Bronchial epithelial cell (primary cell): ENCODE measurements at regions not wholly inside any gene's neighbourhood (a gene's known extent, or its start where the extent isn't known, plus 50 kb on each side); places are given as distances from the start of the nearest gene placed in this dataset.

Experiments used
- DNase-seq: peaks from one replicate; pipeline ENCODE4 v3.0.0-alpha.2; 2010; ENCODE audit warnings: low read depth
- FAIRE-seq: peaks from 2 replicates; lab custom pipeline; 2011; peaks lifted over from hg19 to GRCh38; lab: Jason Lieb, UNC
- H3K27me3 ChIP-seq: 2 replicates; pipeline ENCODE4 v1.5.1; 2011; ENCODE audit warnings: low read length; ENCODE audit not compliant: control insufficient read depth, insufficient read depth
- H3K36me3 ChIP-seq: 2 replicates; pipeline ENCODE4 v1.5.1; 2011; ENCODE audit warnings: low read length; ENCODE audit not compliant: control insufficient read depth, insufficient read depth
- H3K4me3 ChIP-seq: 2 replicates; pipeline ENCODE4 v1.5.1; 2011; ENCODE audit warnings: mild to moderate bottlenecking, low read depth, low read length, control low read depth
- CTCF ChIP-seq: IDR thresholded peaks from 2 replicates; pipeline ENCODE4 v1.5.1; 2011; ENCODE audit warnings: mild to moderate bottlenecking, moderate library complexity, low read length, control low read depth, inconsistent platforms; ENCODE audit not compliant: insufficient read depth, severe bottlenecking

- no peak for FAIRE-seq
- no peak for TF ChIP-seq CTCF
Observed at GRCh38 chr4:148574502-148574901, 132.3 kb upstream of the NR3C2 start.

GRCh38 chr4:148574066-148574465, 131.9 kb upstream of the NR3C2 start:
- Histone ChIP-seq H3K36me3 (no peaks in the 10 kb centered on the region), H3K4me3 (no peak overlapping the region), H3K27me3 (no peaks in the 10 kb centered on the region)
- no peak for DNase-seq
- TF ChIP-seq CTCF, result no peak
- FAIRE-seq, result no peak

More at GRCh38 chr4:148574502-148574901, 132.3 kb upstream of the NR3C2 start:
- Histone ChIP-seq H3K36me3 (no peaks in the 10 kb centered on the region), H3K27me3 (no peaks in the 10 kb centered on the region), H3K4me3 (no peak overlapping the region)
- DNase-seq, result no peak

- TF ChIP-seq CTCF, result no peak
- no peak for FAIRE-seq
Observed at GRCh38 chr4:148573296-148573695, 131.1 kb upstream of the NR3C2 start.

GRCh38 chr4:148565801-148566200, 123.6 kb upstream of the NR3C2 start:
- Histone ChIP-seq H3K4me3 (no peak overlapping the region), H3K27me3 (no peaks in the 10 kb centered on the region), H3K36me3 (no peaks in the 10 kb centered on the region)
- no peak for DNase-seq
- TF ChIP-seq CTCF, result no peak
- no peak for FAIRE-seq

More at GRCh38 chr4:148573296-148573695, 131.1 kb upstream of the NR3C2 start:
- Histone ChIP-seq H3K36me3 (no peaks in the 10 kb centered on the region), H3K27me3 (no peaks in the 10 kb centered on the region), H3K4me3 (no peak overlapping the region)
- no peak for DNase-seq

- H3K4me3 ChIP-seq, result no peak overlapping the region
- no peaks in the 10 kb centered on the region for H3K36me3 ChIP-seq
- DNase-seq, result peak; percentile 74
- FAIRE-seq, result no peak
- TF ChIP-seq CTCF, result no peak
- H3K27me3 ChIP-seq, result no peaks in the 10 kb centered on the region
Observed at GRCh38 chr4:148563684-148564083, 121.5 kb upstream of the NR3C2 start.

- Histone ChIP-seq H3K27me3 (no peaks in the 10 kb centered on the region), H3K36me3 (no peaks in the 10 kb centered on the region), H3K4me3 (no peak overlapping the region)
- FAIRE-seq (no peak), DNase-seq (no peak)
- no peak for TF ChIP-seq CTCF
Observed at GRCh38 chr4:148561467-148561866, 119.3 kb upstream of the NR3C2 start.
